Epithelial cell of prostate (primary cell): ENCODE measurements at regions not wholly inside any gene's neighbourhood (a gene's known extent, or its start where the extent isn't known, plus 50 kb on each side); places are given as distances from the start of the nearest gene placed in this dataset.
"Not testable (repeated sequence)": the region's sequence is repeated elsewhere in the genome, so short reads cannot be mapped to it uniquely, and the experiment has no call there.

Source experiments
- DNase-seq: peaks from one replicate; pipeline ENCODE4 v3.0.0-alpha.2; 2011; ENCODE audit warnings: low read depth, low spot score
- H3K27ac ChIP-seq: fragments of 450-650 bp; 2 replicates; pipeline ENCODE4 v1.5.1; 2017; ENCODE audit warnings: mild to moderate bottlenecking

DNA sequence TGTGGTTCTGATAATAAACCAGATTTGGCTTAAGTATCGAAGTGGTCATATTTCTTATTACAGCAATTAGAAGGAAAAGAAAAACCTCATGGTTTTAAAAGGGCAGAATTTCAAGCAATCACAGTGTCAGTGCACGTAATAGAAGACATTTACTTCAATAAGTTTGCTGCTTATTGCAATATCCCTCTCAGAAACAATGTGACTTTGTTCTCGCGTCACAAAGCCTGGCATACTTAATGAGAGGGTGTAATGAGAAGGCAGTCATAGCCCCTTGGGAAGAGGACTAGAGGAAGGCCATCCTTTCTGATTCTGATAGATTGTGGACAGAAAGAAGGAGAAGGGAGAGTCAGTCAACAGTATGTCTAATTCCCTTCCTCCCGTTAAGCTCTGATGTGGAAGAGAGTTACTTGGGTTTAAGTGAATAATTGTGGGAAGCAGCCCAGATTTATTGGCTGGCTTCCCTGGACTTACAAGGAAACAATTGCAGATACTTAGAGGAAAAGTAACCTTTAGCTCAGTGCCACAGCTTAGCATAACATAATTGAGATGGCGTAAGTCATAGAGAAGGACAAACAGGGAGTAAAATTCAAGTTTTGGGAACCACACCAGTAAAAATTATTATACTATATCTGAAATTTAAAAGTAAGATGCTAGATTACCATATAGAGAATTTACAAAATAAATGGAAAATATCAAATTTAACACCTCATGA is 738.2 kb downstream of the PRIM2 start:
- DNase-seq, H3K27ac ChIP-seq: not testable (repeated sequence)

DNA sequence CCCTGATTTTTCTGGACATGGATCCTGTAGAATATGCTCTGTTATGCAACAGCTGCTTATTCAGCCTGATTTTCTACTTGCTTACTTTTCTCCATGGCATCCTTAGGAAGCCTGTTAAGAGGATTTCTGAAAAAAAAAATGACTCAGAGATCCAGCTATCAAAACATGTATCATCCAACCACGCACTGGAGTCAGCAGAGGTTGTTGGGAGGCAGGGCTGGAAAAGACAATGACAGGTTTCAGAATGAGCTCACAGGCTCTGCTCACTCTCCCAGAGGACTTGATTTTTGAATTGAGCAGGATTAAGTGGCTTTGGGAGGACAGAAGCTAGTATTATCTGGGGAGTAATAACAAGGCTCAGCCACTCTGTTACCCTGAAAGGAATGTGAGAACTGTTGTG is 742.3 kb downstream of the PRIM2 start:
- H3K27ac ChIP-seq = not testable (repeated sequence)

DNA sequence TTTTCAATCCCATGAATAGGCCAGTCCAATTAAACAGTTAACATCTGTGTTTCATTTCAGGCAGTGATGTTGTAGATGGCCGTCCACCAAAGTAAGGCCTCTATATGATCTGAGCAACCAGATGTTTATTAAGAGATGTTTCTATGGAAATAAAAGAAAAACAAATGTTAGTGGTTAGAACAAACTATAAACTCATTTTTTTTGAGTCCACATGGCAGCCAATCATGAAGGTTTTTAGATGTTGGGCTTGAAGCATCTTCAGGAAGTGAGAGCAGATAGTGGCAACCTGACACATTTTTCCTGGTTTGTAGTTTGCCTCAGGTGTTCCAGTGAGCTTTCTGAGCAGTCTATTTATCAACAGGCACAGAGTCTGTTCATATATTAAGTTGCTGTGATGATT is 746.1 kb downstream of the PRIM2 start:
- not testable (repeated sequence) for DNase-seq, H3K27ac ChIP-seq

More for the DNA sequence above, 742.3 kb downstream of the PRIM2 start:
- DNase-seq = peak; percentile 43

DNA sequence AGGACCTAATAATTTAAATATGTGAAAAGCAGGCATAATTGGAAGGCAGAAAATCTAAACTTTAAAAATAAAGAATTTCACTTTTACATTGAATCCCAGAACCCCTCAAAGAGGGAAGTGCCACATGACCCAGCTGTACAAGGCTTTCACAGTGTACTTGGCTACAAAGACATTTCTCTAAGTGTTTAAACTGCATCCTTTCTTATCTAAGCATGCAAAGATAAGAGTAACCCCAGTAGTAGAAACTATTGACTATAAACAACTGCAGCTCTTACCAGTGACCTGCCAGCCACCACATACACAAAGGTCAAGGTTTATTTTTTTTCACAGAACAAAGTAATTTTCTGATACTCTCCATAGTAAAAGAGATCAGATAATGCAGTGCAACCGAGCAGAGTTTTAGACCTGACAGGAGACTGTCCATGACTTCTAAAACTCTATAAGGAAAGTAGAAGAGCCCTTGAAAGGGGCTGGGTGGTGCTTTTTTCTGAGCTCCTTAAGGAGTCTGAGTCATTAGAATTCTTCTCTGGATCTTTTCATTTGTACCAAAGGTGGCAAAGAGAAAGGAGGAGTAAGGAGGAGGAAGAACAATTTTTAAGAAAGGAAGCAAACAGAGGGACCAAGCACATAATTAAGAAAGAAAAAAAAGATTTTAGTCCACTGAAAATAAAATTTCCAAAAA is 750.6 kb downstream of the PRIM2 start:
- not testable (repeated sequence) for DNase-seq, H3K27ac ChIP-seq

DNA sequence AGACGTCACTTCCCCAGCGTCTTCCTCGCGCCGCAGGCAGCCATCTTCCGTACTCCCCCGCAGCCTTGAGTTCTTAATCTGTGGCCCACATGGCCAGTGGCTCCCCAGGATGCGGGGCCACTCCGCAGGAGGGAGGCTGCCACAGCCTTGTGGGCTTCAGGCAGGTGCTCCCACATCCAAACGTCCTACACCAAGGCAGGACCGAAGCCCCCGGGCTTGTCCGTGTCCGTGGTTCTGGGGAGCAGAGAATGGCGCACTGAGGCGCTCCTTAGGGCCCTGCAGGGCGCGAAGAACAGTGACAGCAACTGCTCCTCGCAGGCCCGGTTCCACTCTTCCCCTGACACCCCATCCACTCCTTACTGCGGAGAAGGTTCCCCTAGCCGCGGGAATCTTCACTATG is 755.8 kb downstream of the PRIM2 start:
- no peak for DNase-seq

DNA sequence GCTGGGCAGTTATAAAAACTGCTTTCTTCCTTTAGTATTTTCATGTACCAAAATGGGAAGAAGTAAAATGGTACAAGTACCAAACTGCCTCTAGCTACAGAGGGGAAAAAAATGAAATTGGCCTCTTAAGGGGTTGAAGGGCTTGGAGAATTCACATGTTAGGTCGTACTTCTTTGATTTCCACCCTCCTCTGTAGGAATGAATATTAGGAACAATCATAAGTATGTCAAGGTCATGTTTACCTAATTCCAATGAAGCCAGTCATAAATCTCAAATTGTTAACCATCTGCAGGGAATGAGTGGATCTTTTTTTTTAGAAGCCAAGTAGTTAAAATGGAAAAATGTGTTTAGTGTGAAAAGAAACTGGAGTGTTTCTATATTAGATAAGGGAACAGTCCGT is 772.6 kb downstream of the PRIM2 start:
- H3K27ac ChIP-seq, DNase-seq: not testable (repeated sequence)

More for the DNA sequence above, 755.8 kb downstream of the PRIM2 start:
- no peak overlapping the region for H3K27ac ChIP-seq

DNA sequence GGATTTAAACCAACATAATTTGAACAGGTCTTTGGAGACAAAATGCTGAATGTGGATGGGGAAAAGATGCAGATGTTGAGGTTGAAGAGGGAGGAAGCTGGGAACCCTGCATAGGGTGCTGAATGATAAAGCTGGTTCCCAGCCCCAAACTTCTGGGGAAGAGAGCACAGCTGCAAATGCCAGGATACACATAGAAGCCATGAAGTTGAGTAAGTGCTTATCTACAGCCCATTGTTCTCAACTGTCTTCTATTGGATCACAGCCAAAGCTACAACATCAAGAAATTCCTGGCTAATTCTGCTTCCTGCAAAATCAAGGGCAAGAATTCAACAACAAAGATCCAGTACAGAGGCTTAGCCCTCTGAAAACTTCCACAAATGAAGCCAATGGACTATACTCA is 779.8 kb downstream of the PRIM2 start:
- DNase-seq, H3K27ac ChIP-seq: not testable (repeated sequence)

DNA sequence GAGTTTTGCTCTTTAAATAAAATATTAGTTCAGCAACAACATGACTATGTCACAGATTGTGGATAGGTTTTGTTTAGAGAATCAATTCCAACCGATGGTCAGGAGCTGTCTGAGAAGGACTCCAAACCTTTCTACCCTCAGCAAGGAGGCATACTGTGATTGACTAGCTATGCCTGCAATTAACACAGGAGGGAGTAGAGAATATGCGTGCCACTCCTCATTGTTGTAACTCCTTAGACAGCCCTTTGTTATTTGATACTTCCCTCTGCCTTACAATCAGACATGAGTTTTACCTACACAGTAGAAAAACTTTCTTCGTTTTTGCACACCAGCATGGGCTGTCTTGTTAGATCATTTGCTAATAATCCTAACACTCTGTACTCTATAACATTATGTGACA is 796.5 kb downstream of the PRIM2 start:
- no peak overlapping the region for H3K27ac ChIP-seq
- no peak for DNase-seq

DNA sequence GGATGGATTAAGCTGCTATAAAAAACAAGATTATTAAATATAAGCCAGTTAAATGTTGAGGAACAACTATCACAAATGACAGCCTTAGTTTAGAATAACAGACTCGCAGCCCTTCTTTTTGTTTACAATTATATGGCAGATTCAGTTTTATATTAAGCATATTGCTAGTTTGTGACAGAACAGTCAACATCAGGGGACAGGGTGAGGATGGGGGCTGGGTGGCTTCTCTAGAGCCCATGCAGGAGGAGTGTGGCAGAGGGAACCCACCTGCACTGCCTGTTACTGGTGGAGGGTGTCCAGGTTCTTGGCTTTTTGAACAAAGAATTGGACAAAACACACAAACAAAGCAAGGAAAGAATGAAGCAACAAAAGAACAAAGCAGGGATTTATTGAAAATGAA is 799.7 kb downstream of the PRIM2 start:
- not testable (repeated sequence) for DNase-seq, H3K27ac ChIP-seq

DNA sequence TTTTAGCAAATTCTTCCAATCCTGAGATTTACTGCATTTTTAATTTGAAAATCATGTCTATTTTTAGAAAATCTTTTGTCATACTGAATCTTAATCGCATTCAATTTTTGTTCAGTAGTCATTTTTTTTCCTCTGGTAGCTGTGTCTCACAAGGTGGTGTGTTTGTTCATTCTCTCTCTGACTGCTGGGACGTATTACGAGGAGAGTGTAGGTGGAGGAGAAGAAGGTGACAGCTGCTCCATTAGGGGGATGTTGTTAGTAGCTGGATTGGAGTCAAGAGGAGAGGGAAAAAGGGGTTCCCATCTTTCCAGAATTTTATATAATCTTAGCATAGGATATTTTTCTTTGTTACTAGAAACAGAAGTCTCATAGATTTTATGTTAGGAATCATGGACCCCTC is 804.2 kb downstream of the PRIM2 start:
- not testable (repeated sequence) for DNase-seq, H3K27ac ChIP-seq

DNA sequence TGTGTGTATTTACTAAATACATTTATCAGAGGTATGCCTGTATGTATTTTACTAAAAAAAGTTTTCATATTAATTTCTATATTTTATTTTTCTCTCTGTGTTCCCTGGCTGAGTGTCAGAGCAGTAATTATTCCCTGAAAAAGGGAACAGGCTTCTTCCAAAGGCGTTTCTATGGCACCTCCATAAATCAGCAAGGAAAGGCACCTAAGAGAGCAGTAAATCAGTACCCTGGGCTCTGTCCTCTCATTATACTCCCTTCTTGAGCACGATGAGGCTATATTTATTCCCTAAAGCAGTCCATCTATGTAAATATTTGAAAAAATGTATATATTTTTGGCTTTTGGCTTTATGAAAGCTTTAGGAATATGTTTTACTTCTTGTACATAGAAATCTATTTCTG is 806.3 kb downstream of the PRIM2 start:
- not testable (repeated sequence) for DNase-seq, H3K27ac ChIP-seq

DNA sequence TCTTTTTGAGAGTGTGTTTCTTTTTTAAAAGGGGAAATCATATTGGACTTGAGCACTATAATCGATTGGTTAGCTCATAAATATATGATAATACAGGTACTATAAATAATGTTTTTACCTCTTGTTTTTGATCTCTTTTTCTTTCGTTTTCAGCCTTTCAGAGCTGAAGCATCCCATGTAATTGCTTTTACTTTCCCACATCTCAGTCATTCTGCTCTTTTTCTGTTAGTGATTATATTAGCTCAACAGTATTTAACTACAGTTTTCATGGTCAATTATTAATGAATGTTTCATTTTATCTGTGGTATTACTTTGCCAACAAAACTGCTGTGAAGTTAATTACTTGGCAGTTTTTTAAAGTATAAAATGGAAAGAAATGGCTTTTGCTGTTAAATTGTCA is 811.1 kb downstream of the PRIM2 start:
- not testable (repeated sequence) for H3K27ac ChIP-seq, DNase-seq

DNA sequence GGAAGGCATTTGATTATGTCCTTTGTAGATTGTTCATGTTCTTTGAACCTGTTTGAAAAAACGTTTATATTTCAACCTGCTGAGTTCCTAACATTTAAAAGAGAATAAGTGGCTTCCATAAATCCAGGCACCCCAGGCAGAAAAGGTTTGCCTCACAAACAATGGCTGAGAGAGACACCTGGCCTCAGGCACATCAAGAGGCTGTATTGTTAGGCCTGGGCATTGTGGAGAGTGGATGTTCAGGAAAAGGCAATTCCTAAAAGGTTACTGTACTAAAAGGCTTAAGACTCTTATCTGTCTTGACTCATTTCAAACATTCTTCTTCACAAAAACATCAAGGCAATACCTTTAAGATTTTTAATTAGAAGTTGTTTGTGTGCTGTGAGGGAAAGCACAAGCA is 811.7 kb downstream of the PRIM2 start:
- not testable (repeated sequence) for DNase-seq, H3K27ac ChIP-seq

DNA sequence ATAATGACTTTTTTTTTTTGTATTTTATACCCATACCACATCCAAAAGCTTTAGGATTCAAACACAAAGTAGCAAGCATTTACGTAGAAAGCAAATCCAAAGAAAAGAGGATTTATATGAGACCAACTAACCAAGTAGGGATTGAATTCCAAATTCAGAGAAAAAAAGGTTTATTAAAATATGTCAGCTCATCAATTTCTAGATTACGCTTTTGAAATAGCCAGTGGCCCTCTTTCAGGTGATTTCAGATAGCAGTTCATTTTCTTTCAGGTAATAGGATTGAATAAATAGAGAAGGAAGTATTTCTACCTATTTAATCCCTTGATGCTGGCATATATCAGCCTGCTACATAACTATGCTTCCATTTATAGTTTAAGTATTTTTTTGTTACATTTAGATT is 822.3 kb downstream of the PRIM2 start:
- not testable (repeated sequence) for DNase-seq, H3K27ac ChIP-seq

DNA sequence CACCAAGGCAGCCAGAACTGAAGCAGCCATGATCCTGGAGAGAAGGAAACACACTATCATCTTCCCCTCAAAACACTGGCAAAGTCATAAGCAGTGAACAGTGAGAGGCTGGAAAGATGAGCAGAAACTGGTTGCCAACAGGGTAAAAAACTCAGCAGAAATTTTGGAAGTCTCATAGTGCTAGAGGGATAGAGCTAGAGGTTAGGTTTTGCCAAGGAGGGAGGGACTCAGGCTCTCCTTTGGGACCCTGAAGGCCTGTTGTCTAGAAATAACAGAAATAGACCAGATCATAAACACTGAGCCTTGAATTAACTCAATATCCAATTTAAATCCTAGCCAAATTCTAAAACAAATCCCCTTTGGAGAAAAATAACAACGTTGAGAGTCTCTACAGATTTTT is 853.6 kb downstream of the PRIM2 start:
- DNase-seq, H3K27ac ChIP-seq: not testable (repeated sequence)

DNA sequence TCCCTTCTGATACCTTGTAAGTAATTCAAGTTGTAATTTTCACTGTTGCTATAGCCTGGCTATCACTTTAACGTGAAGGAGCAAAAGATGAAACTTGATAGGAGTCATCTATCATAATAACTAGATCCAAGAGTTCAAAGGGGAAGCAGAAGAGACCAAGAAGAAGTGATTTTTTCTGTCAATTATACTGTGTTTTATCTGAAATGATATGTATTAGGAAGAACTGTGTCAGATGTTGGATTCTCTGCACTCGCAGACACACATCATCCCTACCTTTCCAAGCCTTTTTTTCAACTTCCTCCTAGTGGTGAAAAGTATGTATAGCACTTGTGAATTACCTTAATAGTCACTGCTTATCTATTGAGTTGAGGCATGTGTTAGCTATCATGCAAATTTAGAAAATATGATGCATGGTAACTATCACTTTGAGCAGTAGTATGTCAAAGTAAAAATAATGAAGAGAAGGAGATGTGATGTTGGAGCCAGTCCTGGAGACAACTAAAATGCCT is 864.2 kb downstream of the PRIM2 start:
- not testable (repeated sequence) for DNase-seq, H3K27ac ChIP-seq

DNA sequence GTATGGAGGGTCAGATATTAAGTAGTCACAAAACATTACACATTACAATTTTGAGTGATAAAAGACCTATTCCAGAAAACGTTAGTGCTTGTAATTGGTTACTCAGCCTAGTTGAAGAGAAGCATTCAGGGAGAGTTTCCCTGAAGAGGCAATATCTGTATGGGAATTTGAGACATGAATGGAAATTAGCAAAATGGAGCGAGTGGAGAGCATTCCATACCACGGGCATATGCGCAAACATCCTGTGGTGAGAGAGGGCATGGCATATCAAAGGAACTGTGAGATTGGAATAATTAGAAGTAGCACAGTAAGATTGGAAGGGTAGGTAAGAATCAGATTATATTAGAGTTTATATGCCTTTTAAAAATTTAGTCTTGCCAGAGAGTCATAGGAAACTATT is 867.9 kb downstream of the PRIM2 start:
- not testable (repeated sequence) for H3K27ac ChIP-seq, DNase-seq

DNA sequence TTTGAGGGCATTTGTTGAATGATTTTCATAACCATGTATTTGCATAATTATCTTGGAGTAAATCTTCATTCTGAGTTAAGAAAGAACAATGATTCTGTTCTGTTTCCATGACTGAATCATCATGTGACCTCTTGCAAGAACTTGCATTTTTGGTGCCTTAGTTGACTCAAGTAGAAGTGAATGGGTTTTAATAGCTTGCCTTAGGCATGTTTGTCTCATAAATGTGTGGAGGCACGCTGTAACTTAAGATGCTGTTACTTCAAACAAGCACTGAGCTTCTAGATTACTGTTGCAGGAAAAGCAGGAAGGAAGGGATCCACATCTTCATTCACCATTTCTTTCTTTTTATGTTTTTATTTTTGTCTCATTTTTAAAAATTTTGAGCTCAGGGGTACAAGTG is 875.8 kb downstream of the PRIM2 start:
- peak; percentile 83 for DNase-seq
- peak overlapping the region; percentile 75 for H3K27ac ChIP-seq

DNA sequence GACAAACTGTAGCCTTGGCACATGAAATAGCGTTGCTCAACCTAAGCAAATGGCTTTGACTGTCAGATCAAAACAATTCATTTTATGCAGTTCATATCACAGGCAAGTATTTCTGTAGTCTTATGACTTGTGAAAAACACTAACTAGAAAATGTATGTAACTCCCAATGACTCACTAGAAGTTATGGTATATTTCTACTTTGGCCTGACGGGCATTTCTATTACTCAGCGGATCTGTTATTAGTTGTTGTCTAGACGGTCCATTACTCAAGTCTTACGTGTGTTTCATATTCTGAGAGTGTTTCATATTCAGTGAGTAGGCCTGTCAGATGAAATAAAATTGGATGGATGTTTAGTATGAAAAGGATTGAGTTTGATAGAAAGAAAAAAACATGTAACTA is 880.9 kb downstream of the PRIM2 start:
- DNase-seq = peak; percentile 75
- H3K27ac ChIP-seq = peak overlapping the region; percentile 74

DNA sequence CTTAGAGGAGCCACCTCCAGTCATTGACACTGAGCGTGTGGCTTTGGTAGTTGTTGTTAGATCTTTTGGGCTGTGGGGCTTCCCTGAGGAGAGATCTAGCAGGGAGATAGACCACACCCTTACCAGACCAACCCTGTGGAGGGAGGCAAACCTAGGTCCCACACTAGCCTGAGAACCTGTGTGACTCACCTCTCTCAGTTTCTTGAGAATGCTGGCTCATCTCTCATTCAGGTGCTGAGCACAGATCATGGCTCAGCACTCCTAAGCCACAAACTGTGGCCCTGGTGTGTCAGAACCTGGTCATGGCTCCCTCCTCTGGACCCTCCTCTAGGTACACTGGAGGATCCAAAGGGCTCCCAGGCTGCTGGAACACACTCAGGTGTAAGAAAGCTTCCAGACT is 919.7 kb downstream of the PRIM2 start:
- peak; percentile 29 for DNase-seq
- not testable (repeated sequence) for H3K27ac ChIP-seq

DNA sequence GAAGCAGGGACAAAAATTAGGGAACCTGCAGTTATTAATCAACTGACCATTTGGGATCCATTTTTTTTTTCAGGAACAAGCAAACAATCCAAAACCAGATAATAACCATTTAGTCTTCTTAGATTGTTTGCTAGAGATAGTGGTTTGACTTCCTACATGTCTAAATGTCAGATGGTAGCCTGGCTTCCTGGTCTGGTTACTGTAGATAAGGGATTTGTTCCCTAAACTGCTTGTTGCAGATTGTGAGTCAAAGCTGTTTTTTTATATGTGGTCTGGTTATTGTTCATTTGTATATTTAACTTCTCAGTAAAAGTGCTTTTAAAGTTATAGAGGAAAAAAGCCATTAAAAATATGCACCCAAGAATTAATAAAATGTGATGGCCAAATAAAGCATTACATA is 921.0 kb downstream of the PRIM2 start:
- DNase-seq, H3K27ac ChIP-seq: not testable (repeated sequence)
